ENCODE measurements at regions not wholly inside any gene's neighbourhood (a gene's known extent, or its start where the extent isn't known, plus 50 kb on each side); places are given as distances from the start of the nearest gene placed in this dataset.

DNA sequence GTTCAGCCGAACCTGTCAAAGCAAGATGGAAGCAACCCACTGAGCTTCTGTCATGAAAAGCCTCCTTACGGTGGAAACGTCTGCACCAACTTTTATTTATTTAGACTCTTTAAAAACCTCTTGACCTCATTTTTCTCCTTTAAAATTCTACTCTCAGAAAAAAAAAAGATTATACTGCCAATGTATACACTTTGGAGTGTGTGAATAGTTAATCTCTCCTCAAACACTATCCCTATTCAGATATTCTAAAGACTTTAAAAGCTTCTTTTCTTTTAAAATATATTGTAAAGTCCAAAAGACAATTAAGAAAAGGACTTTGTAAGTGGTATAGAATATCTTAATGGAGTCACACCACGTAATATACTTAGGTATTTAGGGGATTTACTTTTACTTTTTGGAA lies 335.2 kb upstream of the SEMA3D start:
- Histone ChIP-seq H3K4me3 (no peak overlapping the region), H3K9me3 (no peaks in the 10 kb centered on the region), H3K36me3 (no peaks in the 10 kb centered on the region), H3K27ac (no peak overlapping the region), H3K27me3 (no peaks in the 10 kb centered on the region), H3K4me1 (no peaks in the 10 kb centered on the region)
- intact Hi-C loops (cut with DNase I) = no loop called here
- no peak for DNase-seq (ENCODE audit: low spot score in 2 of 2)
- TF ChIP-seq, protein P1, sequence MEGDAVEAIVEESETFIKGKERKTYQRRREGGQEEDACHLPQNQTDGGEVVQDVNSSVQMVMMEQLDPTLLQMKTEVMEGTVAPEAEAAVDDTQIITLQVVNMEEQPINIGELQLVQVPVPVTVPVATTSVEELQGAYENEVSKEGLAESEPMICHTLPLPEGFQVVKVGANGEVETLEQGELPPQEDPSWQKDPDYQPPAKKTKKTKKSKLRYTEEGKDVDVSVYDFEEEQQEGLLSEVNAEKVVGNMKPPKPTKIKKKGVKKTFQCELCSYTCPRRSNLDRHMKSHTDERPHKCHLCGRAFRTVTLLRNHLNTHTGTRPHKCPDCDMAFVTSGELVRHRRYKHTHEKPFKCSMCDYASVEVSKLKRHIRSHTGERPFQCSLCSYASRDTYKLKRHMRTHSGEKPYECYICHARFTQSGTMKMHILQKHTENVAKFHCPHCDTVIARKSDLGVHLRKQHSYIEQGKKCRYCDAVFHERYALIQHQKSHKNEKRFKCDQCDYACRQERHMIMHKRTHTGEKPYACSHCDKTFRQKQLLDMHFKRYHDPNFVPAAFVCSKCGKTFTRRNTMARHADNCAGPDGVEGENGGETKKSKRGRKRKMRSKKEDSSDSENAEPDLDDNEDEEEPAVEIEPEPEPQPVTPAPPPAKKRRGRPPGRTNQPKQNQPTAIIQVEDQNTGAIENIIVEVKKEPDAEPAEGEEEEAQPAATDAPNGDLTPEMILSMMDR (IDR thresholded peaks at IDR 0.05) = no peak

DNA sequence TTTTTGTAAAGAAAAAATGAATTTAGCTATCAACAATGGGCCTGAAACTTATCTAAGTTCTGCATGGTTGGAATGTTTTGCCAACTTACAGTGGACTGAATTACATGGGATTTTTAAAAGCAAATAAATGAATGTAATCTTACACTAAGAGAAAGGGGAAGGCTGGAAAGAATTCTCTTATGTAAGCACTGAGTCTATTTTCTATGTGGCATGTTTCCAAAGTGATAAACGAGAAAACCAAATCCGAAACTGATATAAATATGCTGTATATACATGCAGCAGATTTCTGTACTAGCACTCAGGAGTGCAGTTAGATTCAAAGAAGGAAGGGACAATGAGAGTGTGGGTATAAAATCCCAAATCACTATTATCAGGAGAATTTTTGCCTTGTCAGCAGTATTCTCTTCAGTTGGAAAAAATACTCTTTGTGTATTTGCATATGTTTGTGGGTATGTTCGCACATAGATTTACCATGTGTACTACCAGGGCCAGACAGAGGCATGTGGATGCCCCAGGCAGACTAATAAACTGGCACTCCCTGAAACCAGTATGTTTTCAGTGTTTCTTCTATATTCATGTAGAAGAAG lies 334.3 kb upstream of the SEMA3D start:
- TF ChIP-seq, protein P1 (IDR thresholded peaks at IDR 0.05) = no peak
- Histone ChIP-seq H3K27me3 (no peaks in the 10 kb centered on the region), H3K4me1 (no peaks in the 10 kb centered on the region), H3K9me3 (no peaks in the 10 kb centered on the region), H3K36me3 (no peaks in the 10 kb centered on the region), H3K27ac (no peak overlapping the region), H3K4me3 (no peak overlapping the region)
- DNase-seq (ENCODE audit: low spot score in 2 of 2) = no peak
- intact Hi-C loops (cut with DNase I) = no loop called here

DNA sequence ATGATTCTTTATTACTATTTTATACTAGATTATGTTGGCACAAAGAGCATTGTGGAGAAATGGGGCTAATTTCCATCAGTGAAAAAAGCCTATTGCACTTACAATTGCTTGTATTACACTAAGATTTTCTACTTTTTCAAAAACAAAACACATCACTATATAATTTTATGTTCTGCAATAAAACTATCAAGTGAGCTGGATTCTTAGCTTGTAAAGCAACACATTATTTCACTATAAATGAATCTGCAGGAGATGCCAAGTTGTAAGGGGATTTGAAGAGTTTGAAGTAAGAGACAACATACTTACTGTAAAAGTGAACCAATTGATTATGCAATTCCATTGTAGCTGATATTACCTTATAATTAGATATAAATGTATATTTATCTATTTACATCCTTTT lies 333.3 kb upstream of the SEMA3D start:
- DNase-seq (ENCODE audit: low spot score in 2 of 2) = no peak
- intact Hi-C loops (cut with DNase I) = no loop called here
- no peaks in the 10 kb centered on the region for H3K27me3 ChIP-seq
- H3K27ac ChIP-seq = no peak overlapping the region
- no peak overlapping the region for H3K4me3 ChIP-seq
- TF ChIP-seq, protein P1 (IDR thresholded peaks at IDR 0.05) = no peak
- H3K9me3 ChIP-seq = no peaks in the 10 kb centered on the region
- no peaks in the 10 kb centered on the region for H3K4me1 ChIP-seq
- no peaks in the 10 kb centered on the region for H3K36me3 ChIP-seq

DNA sequence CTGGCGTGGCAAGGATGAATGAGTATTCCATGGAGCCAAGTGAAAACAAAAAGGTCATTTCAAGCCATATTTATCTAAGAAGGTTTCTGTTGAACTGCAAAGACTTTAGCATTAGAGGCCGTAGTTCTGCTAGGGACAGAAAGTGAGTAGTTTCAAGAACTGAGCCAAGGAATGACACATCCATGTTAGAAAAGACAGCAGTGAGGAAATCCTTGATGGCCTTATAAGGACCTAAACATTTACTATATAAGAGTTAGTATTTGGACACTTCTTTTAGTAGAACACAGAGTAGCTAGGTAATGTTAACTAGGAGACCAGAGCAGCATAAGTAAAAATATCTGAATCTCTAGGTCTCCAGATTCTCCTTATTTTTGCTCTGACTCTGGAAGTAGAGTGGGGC lies 329.8 kb upstream of the SEMA3D start:
- H3K27me3 ChIP-seq = no peaks in the 10 kb centered on the region
- H3K4me3 ChIP-seq = no peak overlapping the region
- intact Hi-C loops (cut with DNase I) = no loop called here
- H3K36me3 ChIP-seq = no peaks in the 10 kb centered on the region
- no peak for DNase-seq (ENCODE audit: low spot score in 2 of 2)
- no peak overlapping the region for H3K27ac ChIP-seq
- H3K9me3 ChIP-seq = no peaks in the 10 kb centered on the region
- no peaks in the 10 kb centered on the region for H3K4me1 ChIP-seq
- TF ChIP-seq, protein P1 (IDR thresholded peaks at IDR 0.05) = no peak

DNA sequence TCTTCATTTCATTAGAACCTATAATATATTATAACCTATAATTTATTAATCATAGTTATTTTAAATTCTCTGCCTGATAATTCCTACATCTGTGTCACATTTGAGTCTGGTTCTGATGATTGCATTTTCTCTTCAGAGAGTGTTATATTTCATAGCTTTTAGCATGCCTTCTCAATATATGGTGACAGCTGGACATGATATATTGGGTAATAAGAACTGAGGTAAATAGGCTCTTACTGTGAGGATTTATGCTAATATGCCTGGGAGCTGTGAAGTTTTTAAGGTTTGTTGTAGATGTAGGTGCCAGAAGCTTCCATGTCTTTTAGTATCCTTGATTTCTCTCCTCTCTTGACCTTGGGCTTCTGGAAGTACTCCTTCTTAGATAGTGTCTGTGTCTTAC lies 325.9 kb upstream of the SEMA3D start:
- Histone ChIP-seq H3K27ac (no peak overlapping the region), H3K4me3 (no peak overlapping the region), H3K9me3 (no peaks in the 10 kb centered on the region), H3K36me3 (no peaks in the 10 kb centered on the region), H3K27me3 (no peaks in the 10 kb centered on the region), H3K4me1 (no peaks in the 10 kb centered on the region)
- DNase-seq (ENCODE audit: low spot score in 2 of 2) = no peak
- TF ChIP-seq, protein P1 (IDR thresholded peaks at IDR 0.05) = no peak
- intact Hi-C loops (cut with DNase I) = no loop called here

DNA sequence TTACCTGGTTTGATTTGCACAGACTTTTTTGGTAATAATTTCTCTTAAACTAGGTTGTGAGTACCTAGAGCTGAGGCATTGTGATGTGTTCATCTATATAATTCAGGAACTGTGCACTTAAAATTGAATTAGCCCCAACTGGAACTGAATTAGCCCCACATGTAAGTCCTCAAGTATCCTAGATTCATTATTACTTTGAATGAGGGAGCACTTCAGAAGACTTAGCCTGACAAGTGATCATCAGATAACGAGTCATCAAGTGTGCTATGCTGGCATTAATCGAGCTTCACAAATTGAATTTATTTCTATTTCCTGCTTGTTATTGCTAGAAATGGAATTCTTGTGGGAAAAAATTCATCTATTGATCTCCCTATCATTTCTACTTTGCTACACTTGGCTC lies 323.4 kb upstream of the SEMA3D start:
- no peak overlapping the region for H3K4me3 ChIP-seq
- intact Hi-C loops (cut with DNase I) = no loop called here
- no peak overlapping the region for H3K27ac ChIP-seq
- DNase-seq (ENCODE audit: low spot score in 2 of 2) = no peak
- H3K4me1 ChIP-seq = no peaks in the 10 kb centered on the region
- no peaks in the 10 kb centered on the region for H3K27me3 ChIP-seq
- TF ChIP-seq, protein P1 (IDR thresholded peaks at IDR 0.05) = no peak
- H3K36me3 ChIP-seq = no peaks in the 10 kb centered on the region
- no peaks in the 10 kb centered on the region for H3K9me3 ChIP-seq

Measured in ascending aorta (tissue), 2 donors.